ENCODE measurements at regions not wholly inside any gene's neighbourhood (a gene's known extent, or its start where the extent isn't known, plus 50 kb on each side); places are given as distances from the start of the nearest gene placed in this dataset.

DNA sequence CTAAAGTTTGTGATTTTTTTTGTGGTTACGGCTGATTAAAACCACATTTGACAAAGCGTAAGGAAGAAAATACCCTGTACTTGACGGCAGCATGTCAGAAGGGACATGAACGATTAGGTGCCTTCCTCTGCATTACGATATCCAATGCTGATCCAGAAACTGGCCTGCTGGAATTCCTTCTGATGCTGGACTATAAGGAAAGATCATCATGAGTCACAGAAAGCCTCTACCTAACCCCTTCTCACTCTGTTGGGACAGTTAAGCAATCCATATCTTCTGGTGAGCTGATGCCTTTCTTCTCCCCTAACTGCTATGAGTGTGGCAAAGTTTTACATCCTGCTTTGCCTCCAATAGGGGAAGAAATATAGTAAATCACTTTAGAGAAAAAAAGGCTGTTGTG, 78.4 kb upstream of the PAPPA start:
- POLR2A ChIA-PET = no interaction called here
- no peak for DNase-seq

DNA sequence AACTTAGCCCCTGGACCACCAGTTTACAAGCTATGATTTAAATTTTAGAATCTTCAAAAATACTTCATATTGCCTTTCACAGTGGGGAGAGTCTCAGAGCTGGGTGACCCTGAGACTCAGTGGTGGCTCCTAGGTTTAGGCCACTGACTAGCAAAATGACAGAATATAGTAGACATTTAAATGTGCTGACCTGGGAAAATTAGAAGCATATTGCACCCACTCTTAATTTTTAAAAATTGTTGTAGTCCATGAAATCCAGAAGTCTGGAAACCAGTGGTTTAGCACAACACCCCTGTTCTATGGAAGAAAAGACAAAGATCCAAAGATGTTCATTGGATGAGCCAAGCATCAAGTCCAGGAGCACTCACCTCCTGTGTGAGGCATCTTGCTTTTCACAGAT, 75.0 kb upstream of the PAPPA start:
- ATAC-seq (no peak), DNase-seq (no peak)
- H3K4me3 Mint-ChIP-seq = no peak overlapping the region
- H3K4me1 Mint-ChIP-seq = no peaks in the 10 kb centered on the region
- peaks cover 0 to 3% (median 0%) of the 10 kb centered on the region in 5 donors for H3K27me3 Mint-ChIP-seq
- no peaks in the 10 kb centered on the region for H3K36me3 Mint-ChIP-seq
- H3K9me3 Mint-ChIP-seq = peaks cover 0 to 2% (median 0%) of the 10 kb centered on the region in 9 donors
- peak overlapping the region in 1 of 10 donors; percentile 46 for H3K27ac Mint-ChIP-seq
- POLR2A ChIA-PET = no interaction called here

More for the DNA sequence above, 78.4 kb upstream of the PAPPA start:
- Mint-ChIP-seq H3K9me3 (peaks cover 0 to 3% (median 0%) of the 10 kb centered on the region in 9 donors), H3K4me1 (no peaks in the 10 kb centered on the region), H3K27ac (no peak overlapping the region), H3K4me3 (no peak overlapping the region), H3K27me3 (peaks cover 0 to 3% (median 0%) of the 10 kb centered on the region in 5 donors), H3K36me3 (no peaks in the 10 kb centered on the region)
- ATAC-seq = no peak

DNA sequence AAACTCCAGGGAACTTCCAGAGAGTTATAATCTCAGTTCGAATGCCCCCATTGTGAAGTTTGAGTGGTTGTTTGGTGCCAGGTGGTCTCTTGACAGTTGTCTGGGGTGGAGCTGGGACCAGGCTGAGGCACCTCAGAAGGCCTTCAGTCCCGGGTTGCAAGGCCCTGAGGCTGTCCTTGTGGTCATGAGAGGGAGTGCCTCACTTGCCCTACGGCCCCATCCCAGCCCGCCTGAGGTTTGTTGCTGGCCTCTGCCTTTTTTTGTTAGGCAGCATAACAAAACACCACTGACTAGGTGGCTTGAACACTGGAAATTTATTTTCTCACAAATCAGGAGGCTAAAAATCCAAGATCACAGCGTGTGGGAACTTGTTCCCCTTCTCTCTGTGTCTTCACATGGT, 73.0 kb upstream of the PAPPA start:
- DNase-seq = no peak
- POLR2A ChIA-PET = no interaction called here
- no peak for ATAC-seq
- Mint-ChIP-seq H3K4me3 (no peak overlapping the region), H3K27me3 (peaks cover 0 to 3% (median 0%) of the 10 kb centered on the region in 5 donors), H3K4me1 (no peaks in the 10 kb centered on the region), H3K9me3 (peaks cover 0 to 2% (median 0%) of the 10 kb centered on the region in 9 donors), H3K27ac (no peak overlapping the region), H3K36me3 (no peaks in the 10 kb centered on the region)

DNA sequence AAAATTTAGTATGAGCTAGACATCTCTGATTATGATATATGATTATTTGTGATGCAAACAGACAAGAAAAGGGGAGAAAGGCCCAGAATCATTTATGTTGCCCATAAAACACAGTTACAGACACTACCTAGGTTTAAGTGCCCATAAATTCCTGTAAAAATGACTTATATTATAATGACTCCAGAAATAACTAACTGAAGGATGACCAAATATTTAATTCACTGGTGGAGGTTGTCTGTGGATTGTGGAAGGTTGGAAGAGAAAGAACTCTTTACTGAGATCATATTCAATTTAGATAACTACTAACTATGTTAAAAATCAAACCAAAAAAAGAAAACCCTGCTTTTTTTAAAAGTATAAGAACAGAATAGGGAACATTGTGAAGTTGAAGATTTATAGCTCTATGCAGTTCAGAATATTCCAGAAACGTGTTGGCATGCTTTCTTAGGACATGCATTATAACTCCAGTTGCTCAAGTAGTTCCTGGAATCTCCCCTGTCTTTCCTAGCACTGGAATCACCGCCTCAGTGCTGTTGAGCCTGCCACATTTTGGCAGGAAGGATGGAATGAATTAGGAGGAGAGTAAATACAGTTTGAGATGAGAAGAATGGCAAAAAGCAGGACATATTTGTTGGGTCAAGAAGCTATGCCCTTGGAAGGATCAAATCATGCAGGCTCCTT, 72.0 kb upstream of the PAPPA start:
- no peak for ATAC-seq
- no peak for DNase-seq
- Mint-ChIP-seq H3K36me3 (no peaks in the 10 kb centered on the region), H3K9me3 (peaks cover 0 to 2% (median 0%) of the 10 kb centered on the region in 9 donors), H3K4me3 (no peak overlapping the region), H3K27ac (no peak overlapping the region), H3K27me3 (peaks cover 0 to 3% (median 0%) of the 10 kb centered on the region in 5 donors), H3K4me1 (no peaks in the 10 kb centered on the region)
- POLR2A ChIA-PET = no interaction called here

DNA sequence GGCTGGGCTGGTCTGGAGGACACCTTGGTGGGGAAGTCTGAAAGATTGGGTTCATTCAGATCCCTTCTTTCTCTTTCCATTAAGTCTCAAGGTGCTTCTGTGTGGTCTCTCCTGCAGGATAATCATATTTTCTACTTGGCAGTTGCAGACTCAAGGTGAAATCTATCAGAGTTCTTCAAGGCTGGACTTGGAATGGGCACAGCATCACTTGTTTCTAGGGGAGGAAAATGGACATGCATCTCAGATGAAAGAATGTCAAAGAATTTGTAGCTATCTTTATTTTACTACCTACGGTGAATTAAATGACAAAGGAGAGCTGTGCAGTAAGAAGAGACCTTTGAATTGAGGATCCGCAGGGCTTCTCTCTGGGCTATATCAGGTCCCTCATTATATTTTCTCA, 69.8 kb upstream of the PAPPA start:
- POLR2A ChIA-PET = no interaction called here
- H3K27ac Mint-ChIP-seq = no peak overlapping the region
- ATAC-seq (no peak), DNase-seq (no peak)
- H3K27me3 Mint-ChIP-seq = peaks cover 0 to 3% (median 0%) of the 10 kb centered on the region in 5 donors
- H3K9me3 Mint-ChIP-seq = peaks cover 0 to 2% (median 0%) of the 10 kb centered on the region in 9 donors
- H3K36me3 Mint-ChIP-seq = no peaks in the 10 kb centered on the region
- no peaks in the 10 kb centered on the region for H3K4me1 Mint-ChIP-seq
- no peak overlapping the region for H3K4me3 Mint-ChIP-seq

DNA sequence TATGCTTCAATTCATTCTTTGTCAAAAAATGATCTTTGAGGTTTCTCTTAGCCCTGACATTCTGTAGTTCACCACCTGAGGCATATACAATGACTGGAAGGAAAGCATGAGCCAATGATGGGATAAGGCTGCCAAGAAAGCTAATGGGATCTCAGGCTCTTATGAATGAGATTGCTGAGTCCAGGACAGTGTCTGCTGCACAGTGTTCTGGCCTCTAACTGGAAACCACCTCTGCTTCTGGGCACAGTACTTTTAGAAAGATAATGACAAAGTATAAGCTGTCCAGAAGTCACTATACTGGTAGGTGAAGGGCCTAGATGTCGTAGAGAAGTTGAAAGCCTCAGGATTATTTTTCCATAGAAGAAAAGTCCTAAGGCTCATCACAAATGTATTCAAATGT, 69.1 kb upstream of the PAPPA start:
- H3K4me3 Mint-ChIP-seq = no peak overlapping the region

DNA sequence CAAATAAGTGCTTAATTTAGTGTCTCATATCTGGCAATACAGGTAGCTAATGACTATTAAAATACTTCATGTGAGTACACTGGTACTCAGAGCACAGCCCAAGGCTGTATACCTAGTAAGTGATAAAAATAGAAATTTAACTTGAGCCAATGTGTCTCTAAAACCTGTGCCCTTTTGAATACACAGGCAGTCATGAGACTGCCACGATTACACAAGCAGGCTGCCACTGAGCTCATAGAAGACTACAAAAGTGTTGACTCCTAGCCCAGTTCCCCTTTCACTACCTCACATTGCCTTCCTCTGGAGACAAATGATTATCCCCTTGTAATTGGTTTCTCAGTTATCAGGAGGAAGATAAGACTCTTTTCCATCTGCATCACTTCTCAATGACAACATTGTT, 66.3 kb upstream of the PAPPA start:
- POLR2A ChIA-PET = no interaction called here
- ATAC-seq = no peak
- no peaks in the 10 kb centered on the region for H3K4me1 Mint-ChIP-seq
- no peak for DNase-seq
- H3K9me3 Mint-ChIP-seq = peaks cover 0 to 6% (median 0%) of the 10 kb centered on the region in 9 donors
- no peaks in the 10 kb centered on the region for H3K36me3 Mint-ChIP-seq
- peaks cover 0 to 3% (median 0%) of the 10 kb centered on the region in 5 donors for H3K27me3 Mint-ChIP-seq
- no peak overlapping the region for H3K4me3 Mint-ChIP-seq
- H3K27ac Mint-ChIP-seq = no peak overlapping the region

More for the DNA sequence above, 69.1 kb upstream of the PAPPA start:
- DNase-seq = no peak
- POLR2A ChIA-PET = no interaction called here
- Mint-ChIP-seq H3K9me3 (peaks cover 0 to 2% (median 0%) of the 10 kb centered on the region in 9 donors), H3K27me3 (peaks cover 0 to 3% (median 0%) of the 10 kb centered on the region in 5 donors), H3K36me3 (no peaks in the 10 kb centered on the region), H3K4me1 (no peaks in the 10 kb centered on the region), H3K27ac (no peak overlapping the region)
- ATAC-seq = no peak

DNA sequence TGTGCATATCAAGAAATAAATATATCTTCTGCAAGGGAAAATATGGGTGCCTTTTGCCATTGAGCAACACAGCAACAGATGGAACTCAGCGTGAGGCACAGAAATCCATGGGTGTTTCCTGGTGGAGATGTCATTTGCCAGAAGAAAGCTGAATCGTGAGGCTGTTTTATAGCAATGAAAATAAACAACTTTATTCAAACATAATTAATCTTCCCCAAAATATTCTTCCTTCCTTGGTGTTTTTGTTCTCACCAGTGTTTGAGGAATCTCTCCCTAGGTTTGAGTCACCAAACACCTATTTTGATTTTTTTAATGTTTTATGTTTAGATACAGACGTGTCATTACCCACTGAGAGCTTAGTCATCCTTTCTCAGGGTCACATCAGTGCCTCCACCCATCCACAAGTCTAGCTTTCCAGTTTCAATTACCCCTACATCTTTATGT, 65.8 kb upstream of the PAPPA start:
- POLR2A ChIA-PET = no interaction called here
- H3K36me3 Mint-ChIP-seq = no peaks in the 10 kb centered on the region
- no peak for DNase-seq
- peaks cover 0 to 6% (median 0%) of the 10 kb centered on the region in 9 donors for H3K9me3 Mint-ChIP-seq
- H3K4me1 Mint-ChIP-seq = no peaks in the 10 kb centered on the region
- no peak for ATAC-seq
- no peak overlapping the region for H3K4me3 Mint-ChIP-seq
- H3K27ac Mint-ChIP-seq = no peak overlapping the region
- H3K27me3 Mint-ChIP-seq = peaks cover 0 to 3% (median 0%) of the 10 kb centered on the region in 5 donors

DNA sequence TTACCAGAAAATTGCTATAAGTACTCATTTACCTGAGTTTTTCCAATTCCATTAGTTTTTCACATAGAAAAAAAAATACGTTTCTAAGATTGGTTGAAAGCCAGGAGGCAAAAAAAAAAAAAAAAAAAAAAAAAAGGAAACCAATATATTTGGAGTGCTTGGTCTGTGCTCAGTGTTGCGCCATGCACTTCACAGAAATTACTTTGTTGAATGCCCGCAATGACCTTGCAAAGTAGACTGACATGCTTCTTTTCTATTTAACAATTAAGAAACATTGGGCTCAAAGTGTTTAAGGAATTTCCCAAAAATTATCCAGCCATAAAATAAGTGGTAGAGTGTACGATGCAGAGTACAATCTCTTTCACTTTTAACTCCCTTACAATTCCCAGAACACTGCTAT, 65.2 kb upstream of the PAPPA start:
- no peak overlapping the region for H3K4me3 Mint-ChIP-seq

DNA sequence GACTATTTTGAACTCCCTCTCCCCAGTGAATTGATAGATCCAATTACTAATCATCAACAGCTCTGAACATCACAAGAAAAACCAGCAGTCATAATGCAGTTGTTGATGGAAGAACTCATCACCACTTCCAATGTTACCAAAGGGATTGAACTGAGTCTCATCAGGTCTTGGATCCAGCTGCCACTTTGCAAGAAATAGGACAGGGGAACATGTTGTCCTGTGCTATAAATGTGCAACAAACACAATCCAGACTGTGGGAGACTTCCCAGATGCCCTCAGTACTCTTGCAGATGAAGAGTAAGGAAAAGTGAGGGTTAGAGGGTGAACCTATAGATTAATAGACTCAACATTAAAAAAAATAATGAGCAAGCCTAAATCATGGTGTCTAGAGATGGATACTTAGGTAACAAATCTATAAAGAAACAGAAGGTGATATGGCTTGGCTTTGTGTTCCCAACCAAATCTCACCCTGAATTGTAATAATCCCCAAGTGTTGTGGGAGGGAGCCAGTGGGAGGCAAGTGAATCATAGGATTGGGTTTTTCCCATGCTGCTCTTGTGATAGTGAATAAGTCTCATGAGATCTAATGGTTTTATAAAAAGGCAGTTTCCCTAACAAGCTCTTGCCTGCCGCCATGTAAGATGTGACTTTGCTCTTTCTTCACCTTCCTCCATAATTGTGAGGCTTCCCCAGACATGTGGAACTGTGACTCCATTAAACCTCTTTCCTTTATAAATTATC, 63.4 kb upstream of the PAPPA start:
- Mint-ChIP-seq H3K9me3 (peaks cover 0 to 6% (median 0%) of the 10 kb centered on the region in 9 donors), H3K27ac (no peak overlapping the region), H3K4me3 (no peak overlapping the region), H3K4me1 (no peaks in the 10 kb centered on the region), H3K36me3 (no peaks in the 10 kb centered on the region), H3K27me3 (no peaks in the 10 kb centered on the region)
- ATAC-seq = no peak
- DNase-seq = no peak
- POLR2A ChIA-PET = no interaction called here

More for the DNA sequence above, 65.2 kb upstream of the PAPPA start:
- ATAC-seq = no peak
- POLR2A ChIA-PET = no interaction called here
- Mint-ChIP-seq H3K36me3 (no peaks in the 10 kb centered on the region), H3K27ac (no peak overlapping the region), H3K27me3 (no peaks in the 10 kb centered on the region), H3K9me3 (peaks cover 0 to 6% (median 0%) of the 10 kb centered on the region in 9 donors), H3K4me1 (no peaks in the 10 kb centered on the region)
- DNase-seq = no peak

DNA sequence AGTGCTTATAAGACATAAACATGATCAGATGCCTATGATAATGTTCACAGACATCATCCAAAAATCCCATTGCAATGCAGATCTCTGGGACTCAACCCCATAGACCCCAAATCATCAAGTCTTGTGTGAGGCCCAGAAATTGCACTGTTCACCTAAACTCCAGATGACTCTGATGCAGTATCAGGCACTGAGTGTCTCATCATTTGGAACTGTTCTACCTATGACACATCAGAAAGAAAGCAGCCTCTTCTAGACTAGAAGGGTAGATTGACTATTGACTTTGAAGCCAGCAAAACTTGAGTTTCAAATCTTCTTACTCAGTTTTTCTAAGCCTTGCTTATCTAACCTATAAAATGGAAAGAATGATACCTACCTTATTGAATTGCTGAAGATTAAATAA, 58.7 kb upstream of the PAPPA start:
- Mint-ChIP-seq H3K27ac (no peak overlapping the region), H3K36me3 (no peaks in the 10 kb centered on the region)

DNA sequence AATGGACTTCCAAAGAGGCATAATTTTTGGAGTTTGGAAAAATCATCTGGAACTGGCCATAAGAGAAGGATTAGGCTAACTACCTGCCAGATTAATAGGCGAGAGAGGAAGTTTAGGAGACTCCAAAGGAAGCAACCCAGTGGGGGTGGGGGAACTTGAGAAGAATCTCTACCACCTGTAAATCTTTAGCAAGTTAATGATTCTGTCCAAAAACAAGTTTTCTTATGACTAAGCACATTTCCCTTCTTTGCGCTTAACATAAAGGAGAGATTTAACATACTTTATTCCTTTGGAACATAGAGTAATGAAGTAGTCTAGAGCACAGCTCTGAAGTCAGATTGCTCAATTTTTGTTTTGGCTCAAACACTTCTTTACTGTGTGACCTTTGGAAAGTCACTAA, 58.2 kb upstream of the PAPPA start:
- H3K4me3 Mint-ChIP-seq = no peak overlapping the region
- ATAC-seq (no peak), DNase-seq (no peak)
- peaks cover 0 to 11% (median 2%) of the 10 kb centered on the region in 9 donors for H3K9me3 Mint-ChIP-seq
- POLR2A ChIA-PET = no interaction called here
- H3K36me3 Mint-ChIP-seq = no peaks in the 10 kb centered on the region
- H3K27me3 Mint-ChIP-seq = peaks cover 0 to 5% (median 0%) of the 10 kb centered on the region in 5 donors
- H3K4me1 Mint-ChIP-seq = no peaks in the 10 kb centered on the region
- H3K27ac Mint-ChIP-seq = no peak overlapping the region

More for the DNA sequence above, 58.7 kb upstream of the PAPPA start:
- DNase-seq (no peak), ATAC-seq (no peak)
- Mint-ChIP-seq H3K4me1 (no peaks in the 10 kb centered on the region), H3K27me3 (peaks cover 0 to 5% (median 0%) of the 10 kb centered on the region in 5 donors), H3K4me3 (no peak overlapping the region), H3K9me3 (peaks cover 0 to 11% (median 2%) of the 10 kb centered on the region in 9 donors)
- POLR2A ChIA-PET = no interaction called here

DNA sequence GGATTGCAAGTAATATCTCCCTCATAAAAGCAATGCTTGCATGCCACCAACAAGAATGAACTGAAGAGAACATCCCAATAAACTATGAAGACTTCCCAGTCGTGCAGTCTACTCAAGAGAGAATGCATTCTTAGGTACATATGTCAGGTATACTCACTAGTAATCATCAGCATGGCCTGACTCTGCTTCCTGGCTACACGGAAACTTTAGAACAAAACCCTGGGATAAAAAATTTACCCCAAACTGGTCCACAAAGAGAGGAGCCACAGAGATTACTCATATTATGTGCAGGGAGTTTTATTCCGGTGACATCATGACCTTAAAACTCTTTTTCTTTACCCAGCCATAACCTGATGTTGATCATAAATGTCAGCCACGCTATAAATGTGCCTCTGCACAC, 57.5 kb upstream of the PAPPA start:
- POLR2A ChIA-PET = no interaction called here
- no peak overlapping the region for H3K27ac Mint-ChIP-seq
- H3K4me3 Mint-ChIP-seq = no peak overlapping the region
- no peak for DNase-seq
- H3K4me1 Mint-ChIP-seq = no peaks in the 10 kb centered on the region
- peaks cover 0 to 9% (median 0%) of the 10 kb centered on the region in 5 donors for H3K27me3 Mint-ChIP-seq
- H3K9me3 Mint-ChIP-seq = peaks cover 0 to 11% (median 2%) of the 10 kb centered on the region in 9 donors
- no peak for ATAC-seq
- H3K36me3 Mint-ChIP-seq = no peaks in the 10 kb centered on the region
